ENCODE measurements at regions not wholly inside any gene's neighbourhood (a gene's known extent, or its start where the extent isn't known, plus 50 kb on each side); places are given as distances from the start of the nearest gene placed in this dataset.

DNA sequence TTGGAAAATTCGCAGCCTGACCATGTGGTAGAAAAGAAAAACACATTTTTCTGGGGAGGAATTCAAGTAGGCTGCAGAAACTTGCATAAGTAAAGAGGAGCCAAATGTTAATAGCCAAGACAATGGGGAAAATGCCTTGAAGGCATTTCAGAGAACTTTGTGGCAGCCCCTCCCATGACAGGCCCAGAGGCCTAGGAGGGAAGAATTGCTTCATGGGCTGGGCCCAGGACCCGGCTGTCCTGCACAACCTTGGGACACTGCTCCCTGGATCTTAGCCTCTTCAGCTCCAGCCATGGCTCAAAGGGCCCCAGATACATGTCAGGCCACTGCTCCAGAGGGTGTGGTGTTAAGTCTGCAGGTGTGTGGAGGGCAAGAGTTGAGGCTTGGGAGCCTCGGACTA is 158.6 kb downstream of the OSTF1 start:
- TF ChIP-seq GTF3A (CRISPR knock-in tag; conservative IDR thresholded peaks at IDR 0.05) (no peak), ADNP (CRISPR knock-in tag; IDR thresholded peaks at IDR 0.05) (no peak), MYC (CRISPR knock-in tag; IDR thresholded peaks at IDR 0.05; ENCODE audit: borderline replicate concordance) (no peak), POLR2AphosphoS2 (IDR thresholded peaks at IDR 0.05; ENCODE audit: low read depth, low read length) (no peak), ZNF24 (IDR thresholded peaks at IDR 0.05) (no peak), ELF1 (CRISPR knock-in tag; IDR thresholded peaks at IDR 0.05) (no peak), TMF1 (CRISPR knock-in tag; IDR thresholded peaks at IDR 0.05; ENCODE audit: low read depth) (no peak), NBN (conservative IDR thresholded peaks at IDR 0.05) (no peak)
- TF ChIP-seq, protein P1, sequence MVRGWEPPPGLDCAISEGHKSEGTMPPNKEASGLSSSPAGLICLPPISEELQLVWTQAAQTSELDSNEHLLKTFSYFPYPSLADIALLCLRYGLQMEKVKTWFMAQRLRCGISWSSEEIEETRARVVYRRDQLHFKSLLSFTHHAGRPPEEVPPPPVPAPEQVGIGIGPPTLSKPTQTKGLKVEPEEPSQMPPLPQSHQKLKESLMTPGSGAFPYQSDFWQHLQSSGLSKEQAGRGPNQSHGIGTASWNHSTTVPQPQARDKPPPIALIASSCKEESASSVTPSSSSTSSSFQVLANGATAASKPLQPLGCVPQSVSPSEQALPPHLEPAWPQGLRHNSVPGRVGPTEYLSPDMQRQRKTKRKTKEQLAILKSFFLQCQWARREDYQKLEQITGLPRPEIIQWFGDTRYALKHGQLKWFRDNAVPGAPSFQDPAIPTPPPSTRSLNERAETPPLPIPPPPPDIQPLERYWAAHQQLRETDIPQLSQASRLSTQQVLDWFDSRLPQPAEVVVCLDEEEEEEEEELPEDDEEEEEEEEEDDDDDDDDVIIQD (CRISPR knock-in tag; IDR thresholded peaks at IDR 0.05; ENCODE audit: low read depth) = no peak
- TF ChIP-seq, protein P2, sequence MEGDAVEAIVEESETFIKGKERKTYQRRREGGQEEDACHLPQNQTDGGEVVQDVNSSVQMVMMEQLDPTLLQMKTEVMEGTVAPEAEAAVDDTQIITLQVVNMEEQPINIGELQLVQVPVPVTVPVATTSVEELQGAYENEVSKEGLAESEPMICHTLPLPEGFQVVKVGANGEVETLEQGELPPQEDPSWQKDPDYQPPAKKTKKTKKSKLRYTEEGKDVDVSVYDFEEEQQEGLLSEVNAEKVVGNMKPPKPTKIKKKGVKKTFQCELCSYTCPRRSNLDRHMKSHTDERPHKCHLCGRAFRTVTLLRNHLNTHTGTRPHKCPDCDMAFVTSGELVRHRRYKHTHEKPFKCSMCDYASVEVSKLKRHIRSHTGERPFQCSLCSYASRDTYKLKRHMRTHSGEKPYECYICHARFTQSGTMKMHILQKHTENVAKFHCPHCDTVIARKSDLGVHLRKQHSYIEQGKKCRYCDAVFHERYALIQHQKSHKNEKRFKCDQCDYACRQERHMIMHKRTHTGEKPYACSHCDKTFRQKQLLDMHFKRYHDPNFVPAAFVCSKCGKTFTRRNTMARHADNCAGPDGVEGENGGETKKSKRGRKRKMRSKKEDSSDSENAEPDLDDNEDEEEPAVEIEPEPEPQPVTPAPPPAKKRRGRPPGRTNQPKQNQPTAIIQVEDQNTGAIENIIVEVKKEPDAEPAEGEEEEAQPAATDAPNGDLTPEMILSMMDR (CRISPR knock-in tag; IDR thresholded peaks at IDR 0.05) = no peak
- TF ChIP-seq, protein P3, sequence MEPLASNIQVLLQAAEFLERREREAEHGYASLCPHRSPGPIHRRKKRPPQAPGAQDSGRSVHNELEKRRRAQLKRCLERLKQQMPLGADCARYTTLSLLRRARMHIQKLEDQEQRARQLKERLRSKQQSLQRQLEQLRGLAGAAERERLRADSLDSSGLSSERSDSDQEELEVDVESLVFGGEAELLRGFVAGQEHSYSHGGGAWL (CRISPR knock-in tag; IDR thresholded peaks at IDR 0.05) = no peak
